GM21717 (cell line): ENCODE measurements at regions not wholly inside any gene's neighbourhood (a gene's known extent, or its start where the extent isn't known, plus 50 kb on each side); places are given as distances from the start of the nearest gene placed in this dataset.

ENCODE experiments used
- ATAC-seq: cut with Tn5 transposase; IDR thresholded peaks from one replicate; pipeline ENCODE4 v1.9.1; 2021; ENCODE audit warnings: mild to moderate bottlenecking, moderate library complexity; ENCODE audit not compliant: unreplicated experiment

- no peak for ATAC-seq
These were observed 565.2 kb downstream of the BUD13 start for GRCh38 chr11:116207421-116208141.

- ATAC-seq = no peak
These were observed 565.8 kb downstream of the BUD13 start for GRCh38 chr11:116207019-116207418.

- no peak for ATAC-seq
These were observed 569.9 kb downstream of the BUD13 start for GRCh38 chr11:116202922-116203321.

- ATAC-seq = no peak
These were observed 572.2 kb downstream of the BUD13 start for GRCh38 chr11:116200564-116200963.

- ATAC-seq = no peak
These were observed 573.6 kb downstream of the BUD13 start for GRCh38 chr11:116199182-116199581.

GRCh38 chr11:116194156-116194904, 578.5 kb downstream of the BUD13 start:
- no peak for ATAC-seq

GRCh38 chr11:116193321-116194131, 579.3 kb downstream of the BUD13 start:
- ATAC-seq = no peak

GRCh38 chr11:116192509-116193210, 580.1 kb downstream of the BUD13 start:
- ATAC-seq = no peak

- no peak for ATAC-seq
These were observed 581.9 kb downstream of the BUD13 start for GRCh38 chr11:116190861-116191260.

GRCh38 chr11:116189408-116190170, 583.2 kb downstream of the BUD13 start:
- ATAC-seq = no peak

- no peak for ATAC-seq
These were observed 584.4 kb downstream of the BUD13 start for GRCh38 chr11:116188350-116188749.

GRCh38 chr11:116187026-116187425, 585.8 kb downstream of the BUD13 start:
- ATAC-seq = no peak

GRCh38 chr11:116185551-116185950, 587.2 kb downstream of the BUD13 start:
- ATAC-seq = no peak

GRCh38 chr11:116184763-116185162, 588.0 kb downstream of the BUD13 start:
- no peak for ATAC-seq

GRCh38 chr11:116182356-116182966, 590.3 kb downstream of the BUD13 start:
- ATAC-seq = no peak

GRCh38 chr11:116180806-116181600, 591.8 kb downstream of the BUD13 start:
- ATAC-seq = no peak

GRCh38 chr11:116179401-116179800, 593.4 kb downstream of the BUD13 start:
- no peak for ATAC-seq

- ATAC-seq = no peak
These were observed 595.1 kb downstream of the BUD13 start for GRCh38 chr11:116177521-116178210.
